ENCODE measurements at regions not wholly inside any gene's neighbourhood (a gene's known extent, or its start where the extent isn't known, plus 50 kb on each side); places are given as distances from the start of the nearest gene placed in this dataset.

- no peak overlapping the region for H3K4me3 ChIP-seq (ENCODE audit: extremely low read depth in 1 of 4, insufficient read depth in 2 of 4, low read depth in 3 of 4, low read length in 4 of 4)
- H2BK12ac ChIP-seq (ENCODE audit: low read depth, low read length), result no peak overlapping the region
- POLR2A ChIA-PET (ENCODE audit: partially characterized antibody), result no interaction called here
- no peaks in the 10 kb centered on the region for H3K79me2 ChIP-seq (ENCODE audit: control insufficient read depth in 1 of 2, insufficient read depth in 2 of 2, low read length in 2 of 2)
- no peak overlapping the region for H3K23ac ChIP-seq (ENCODE audit: insufficient read length)
- no peak overlapping the region for H3K4me2 ChIP-seq (ENCODE audit: insufficient read depth in 1 of 2, low read depth in 2 of 2, low read length in 2 of 2)
- 93% methylated on average over 6 of the region's 6 CpGs; no CpG with 5 or more reads in 1 of the 2 experiments for WGBS, 2 experiments (ENCODE audit: extremely low coverage in 1 of 2, insufficient coverage in 1 of 2, insufficient read length in 1 of 2, insufficient replicate concordance in 2 of 2, low coverage in 1 of 2, low lambda C conversion rate in 2 of 2, missing lambda C conversion rate in 1 of 2)
- H2AFZ ChIP-seq (ENCODE audit: low read length), result no peak overlapping the region
- no peak overlapping the region for H3K14ac ChIP-seq (ENCODE audit: insufficient read length)
- no peak overlapping the region for H2BK120ac ChIP-seq (replicated peaks; ENCODE audit: low read depth, low read length)
- H3K18ac ChIP-seq (ENCODE audit: extremely low read depth, low read length), result no peak overlapping the region
- H3K23me2 ChIP-seq (ENCODE audit: low read depth, low read length), result no peaks in the 10 kb centered on the region
- DNase-seq (ENCODE audit: low read depth in 1 of 2, low spot score in 2 of 2), result no peak
- FAIRE-seq, result no peak
- H3K9me3 ChIP-seq (ENCODE audit: insufficient read depth in 2 of 2, low read depth in 1 of 2, low read length in 1 of 2), result no peaks in the 10 kb centered on the region
- H3K27me3 ChIP-seq (replicated peaks in 1 of 4; ENCODE audit: control insufficient read depth in 3 of 4, extremely low read depth in 1 of 4, insufficient read depth in 3 of 4, low read length in 3 of 4), result no peaks in the 10 kb centered on the region
- no peak overlapping the region for H2BK15ac ChIP-seq (ENCODE audit: low read length)
- H4K5ac ChIP-seq (ENCODE audit: insufficient read length, low read depth, low read length), result no peak overlapping the region
- H3K4ac ChIP-seq (replicated peaks; ENCODE audit: insufficient read length, low read depth, low read length), result no peak overlapping the region
- no peaks in the 10 kb centered on the region for H3K4me1 ChIP-seq (replicated peaks in 1 of 4; ENCODE audit: control insufficient read depth in 3 of 4, insufficient read depth in 4 of 4, low read length in 3 of 4)
- no peak overlapping the region for H2AK5ac ChIP-seq (ENCODE audit: low read depth, low read length)
- no peak overlapping the region for H2BK20ac ChIP-seq (ENCODE audit: low read length)
- H4K8ac ChIP-seq (ENCODE audit: extremely low read depth, insufficient read depth, low read length), result no peak overlapping the region
- CTCF ChIA-PET (ENCODE audit: partially characterized antibody), result no interaction called here
- H3K79me1 ChIP-seq (ENCODE audit: low read depth, low read length), result no peaks in the 10 kb centered on the region
- no peaks in the 10 kb centered on the region for H4K20me1 ChIP-seq (replicated peaks in 1 of 2; ENCODE audit: control insufficient read depth in 1 of 2, insufficient read depth in 2 of 2, low read length in 2 of 2)
- no peak overlapping the region for H2BK5ac ChIP-seq (ENCODE audit: low read depth, low read length)
- H3K9ac ChIP-seq (replicated peaks in 1 of 4; ENCODE audit: extremely low read depth in 1 of 4, low read depth in 3 of 4, low read length in 3 of 4), result no peak overlapping the region
- no peak for TF ChIP-seq TCF12 (IDR thresholded peaks at IDR 0.05; ENCODE audit: low read depth, low read length)
- no peak for TF ChIP-seq SIN3A (conservative IDR thresholded peaks at IDR 0.05 in 1 of 2, IDR thresholded peaks at IDR 0.05 in 1 of 2; ENCODE audit: low read depth in 1 of 2, low read length in 2 of 2)
- no peak for TF ChIP-seq SP2 (IDR thresholded peaks at IDR 0.05; ENCODE audit: low read length)
- no peak overlapping the region for H4K91ac ChIP-seq (replicated peaks; ENCODE audit: insufficient read length, low read length)
- no peaks in the 10 kb centered on the region for H3K36me3 ChIP-seq (ENCODE audit: control insufficient read depth in 2 of 4, insufficient read depth in 4 of 4, low read length in 3 of 4)
- H3K56ac ChIP-seq (replicated peaks; ENCODE audit: insufficient read length, low read depth, low read length), result no peak overlapping the region
- no peak overlapping the region for H3K27ac ChIP-seq (ENCODE audit: low read depth, low read length)
These were observed 292.9 kb upstream of the PUM3 start for GRCh38 chr9:3136686-3137346.
